ENCODE measurements at regions not wholly inside any gene's neighbourhood (a gene's known extent, or its start where the extent isn't known, plus 50 kb on each side); places are given as distances from the start of the nearest gene placed in this dataset.
"Not testable (repeated sequence)": the region's sequence is repeated elsewhere in the genome, so short reads cannot be mapped to it uniquely, and the experiment has no call there.

- H3K4me1 ChIP-seq (ENCODE audit: control insufficient read depth in 1 of 2, insufficient read depth in 2 of 2, low read length in 2 of 2); H3K79me2 ChIP-seq (ENCODE audit: insufficient read depth, low read length); POLR2A ChIA-PET; DNase-seq (ENCODE audit: low read depth, low spot score); H3K27ac ChIP-seq (ENCODE audit: low read depth, low read length); H3K9ac ChIP-seq (ENCODE audit: low read length); H3K36me3 ChIP-seq (ENCODE audit: control insufficient read depth in 1 of 2, insufficient read depth in 2 of 2, low read length in 2 of 2); ATAC-seq; H3K9me3 ChIP-seq (ENCODE audit: control insufficient read depth in 1 of 2, insufficient read depth in 1 of 2, low read depth in 1 of 2, low read length in 2 of 2); H3K9me2 ChIP-seq (ENCODE audit: insufficient read depth); RAD21 ChIA-PET (ENCODE audit: low non-redundant PET in 1 of 2, low total read pairs in 2 of 2, uncharacterized antibody in 2 of 2, unreplicated experiment in 2 of 2); intact Hi-C loops (cut with micrococcal nuclease); H4K20me1 ChIP-seq (ENCODE audit: insufficient read depth); H3K27me3 ChIP-seq (ENCODE audit: insufficient read depth, low read length); H3K4me2 ChIP-seq (ENCODE audit: low read length); H2AFZ ChIP-seq (ENCODE audit: low read depth, low read length, poor library complexity, severe bottlenecking); CTCF ChIA-PET; H3K4me3 ChIP-seq (replicated peaks in 1 of 2; ENCODE audit: low read depth in 1 of 2, low read length in 2 of 2); BruUV-seq (replicated peaks): not testable (repeated sequence)
Measured at GRCh38 chr17:46414559-46414958, 53.0 kb upstream of the ARL17B start.

GRCh38 chr17:46412156-46412555 is 50.6 kb upstream of the ARL17B start:
- H3K9ac ChIP-seq (ENCODE audit: low read length); RAD21 ChIA-PET (ENCODE audit: low non-redundant PET in 1 of 2, low total read pairs in 2 of 2, uncharacterized antibody in 2 of 2, unreplicated experiment in 2 of 2); H3K27me3 ChIP-seq (ENCODE audit: insufficient read depth, low read length); ATAC-seq; DNase-seq (ENCODE audit: low read depth, low spot score); H2AFZ ChIP-seq (ENCODE audit: low read depth, low read length, poor library complexity, severe bottlenecking); H3K9me2 ChIP-seq (ENCODE audit: insufficient read depth); H3K4me2 ChIP-seq (ENCODE audit: low read length); CTCF ChIA-PET; H3K79me2 ChIP-seq (ENCODE audit: insufficient read depth, low read length); intact Hi-C loops (cut with micrococcal nuclease); H4K20me1 ChIP-seq (ENCODE audit: insufficient read depth); H3K9me3 ChIP-seq (ENCODE audit: control insufficient read depth in 1 of 2, insufficient read depth in 1 of 2, low read depth in 1 of 2, low read length in 2 of 2); H3K27ac ChIP-seq (ENCODE audit: low read depth, low read length); BruUV-seq (replicated peaks); H3K4me1 ChIP-seq (ENCODE audit: control insufficient read depth in 1 of 2, insufficient read depth in 2 of 2, low read length in 2 of 2); H3K4me3 ChIP-seq (replicated peaks in 1 of 2; ENCODE audit: low read depth in 1 of 2, low read length in 2 of 2); POLR2A ChIA-PET; H3K36me3 ChIP-seq (ENCODE audit: control insufficient read depth in 1 of 2, insufficient read depth in 2 of 2, low read length in 2 of 2): not testable (repeated sequence)

DNA sequence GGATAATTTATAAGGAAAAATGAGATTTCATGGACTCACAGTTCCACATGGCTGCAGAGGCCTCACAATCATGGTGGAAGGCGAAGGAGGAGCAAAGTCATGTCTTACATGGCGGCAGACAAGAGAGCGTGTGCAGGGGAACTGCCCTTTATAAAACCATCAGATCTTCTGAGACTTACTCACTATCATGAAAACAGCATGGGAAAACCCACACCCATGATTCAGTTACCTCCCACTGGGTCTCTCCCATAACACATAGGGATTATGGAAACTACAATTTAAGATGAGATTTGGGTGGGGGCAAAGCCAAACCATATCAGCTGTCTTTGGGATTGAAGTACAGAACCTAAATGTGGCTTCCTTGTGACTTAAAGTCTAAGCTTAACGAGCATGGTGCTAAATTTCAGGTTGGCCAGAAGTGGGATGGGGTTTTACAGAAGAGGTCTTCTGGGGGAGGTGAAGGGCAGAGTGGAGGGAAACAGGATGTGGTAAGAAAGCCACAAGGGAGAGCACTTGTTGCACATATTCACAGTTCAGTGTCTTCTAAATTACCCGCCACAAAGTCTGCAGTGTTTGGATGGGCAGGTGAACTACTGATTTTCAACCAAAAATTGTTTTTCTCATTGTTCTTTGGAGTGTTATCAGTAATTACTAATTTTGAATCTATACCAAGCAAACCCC is 49.7 kb upstream of the ARL17B start:
- H3K79me2 ChIP-seq (ENCODE audit: insufficient read depth, low read length); H3K9me3 ChIP-seq (ENCODE audit: control insufficient read depth in 1 of 2, insufficient read depth in 1 of 2, low read depth in 1 of 2, low read length in 2 of 2); POLR2A ChIA-PET; H3K27me3 ChIP-seq (ENCODE audit: insufficient read depth, low read length); H3K4me1 ChIP-seq (ENCODE audit: control insufficient read depth in 1 of 2, insufficient read depth in 2 of 2, low read length in 2 of 2); H3K4me3 ChIP-seq (replicated peaks in 1 of 2; ENCODE audit: low read depth in 1 of 2, low read length in 2 of 2); H3K9me2 ChIP-seq (ENCODE audit: insufficient read depth); DNase-seq (ENCODE audit: low read depth, low spot score); H2AFZ ChIP-seq (ENCODE audit: low read depth, low read length, poor library complexity, severe bottlenecking); H3K27ac ChIP-seq (ENCODE audit: low read depth, low read length); H3K36me3 ChIP-seq (ENCODE audit: control insufficient read depth in 1 of 2, insufficient read depth in 2 of 2, low read length in 2 of 2); ATAC-seq; RAD21 ChIA-PET (ENCODE audit: low non-redundant PET in 1 of 2, low total read pairs in 2 of 2, uncharacterized antibody in 2 of 2, unreplicated experiment in 2 of 2); H3K4me2 ChIP-seq (ENCODE audit: low read length); H4K20me1 ChIP-seq (ENCODE audit: insufficient read depth); CTCF ChIA-PET; BruUV-seq (replicated peaks); H3K9ac ChIP-seq (ENCODE audit: low read length); intact Hi-C loops (cut with micrococcal nuclease): not testable (repeated sequence)

Measured in HCT116 (cell line).